GM19395 (cell line): ENCODE measurements at regions not wholly inside any gene's neighbourhood (a gene's known extent, or its start where the extent isn't known, plus 50 kb on each side); places are given as distances from the start of the nearest gene placed in this dataset.

ENCODE experiments used
- ATAC-seq: cut with Tn5 transposase; IDR thresholded peaks from one replicate; pipeline ENCODE4 v1.9.1; 2021; ENCODE audit warnings: mild to moderate bottlenecking, moderate library complexity; ENCODE audit not compliant: unreplicated experiment

DNA sequence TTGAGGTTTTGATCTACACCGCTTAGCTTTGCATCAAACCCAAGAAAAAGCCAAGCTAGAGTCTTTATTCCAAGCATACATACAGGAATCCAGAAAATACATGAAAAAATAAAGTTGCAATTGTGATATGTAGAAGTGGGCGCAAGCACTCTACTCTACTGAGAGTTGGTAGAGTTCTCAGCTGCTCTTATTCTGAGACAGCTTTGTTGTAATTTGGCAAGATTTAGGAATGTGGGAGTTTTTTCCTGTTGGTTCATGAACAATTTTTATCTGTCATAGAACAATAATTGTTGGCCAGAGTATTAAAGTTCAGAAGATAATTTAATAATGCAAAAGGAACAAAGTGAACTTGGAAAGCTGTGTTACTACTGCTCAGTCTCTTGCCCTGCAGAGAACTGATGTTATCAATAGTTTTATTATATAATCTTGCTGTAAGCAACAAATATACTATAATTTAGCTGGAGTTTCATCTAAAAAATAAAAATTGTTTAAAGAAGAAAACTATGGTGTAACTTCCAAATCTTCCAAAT lies 302.0 kb upstream of the RND3 start:
- no peak for ATAC-seq

DNA sequence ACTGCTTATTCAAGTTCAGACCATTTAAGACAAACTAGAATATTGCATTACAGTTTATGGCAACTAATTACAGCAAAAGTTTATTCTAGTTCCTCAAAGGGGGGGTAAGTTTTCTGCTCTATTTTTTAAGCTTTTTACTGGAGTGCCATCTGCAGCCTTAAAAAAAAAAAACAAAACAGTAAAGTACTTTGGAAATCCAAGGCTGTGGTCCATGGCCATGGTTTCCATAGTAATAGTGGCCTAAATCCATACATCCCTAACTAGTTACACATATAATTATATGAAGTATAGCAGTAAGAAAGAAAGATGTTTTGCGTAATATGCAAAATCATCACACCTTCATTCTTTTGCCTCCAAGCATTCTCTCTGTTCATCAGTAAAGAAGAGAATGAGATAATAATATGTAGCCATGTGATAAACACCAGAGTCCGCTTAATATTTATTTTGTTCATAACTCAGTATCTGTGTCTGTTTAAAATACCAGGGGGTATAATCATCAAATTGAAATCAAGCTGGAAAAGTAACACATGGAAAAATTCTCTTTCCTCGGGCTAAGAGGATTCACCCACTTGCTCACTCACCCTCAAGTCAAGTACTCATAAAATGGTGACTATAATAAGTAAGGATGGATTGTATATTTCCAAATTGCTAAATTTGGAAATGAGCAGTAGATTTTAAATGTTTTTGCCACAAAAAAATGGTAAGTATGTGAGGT lies 301.1 kb upstream of the RND3 start:
- ATAC-seq = no peak

DNA sequence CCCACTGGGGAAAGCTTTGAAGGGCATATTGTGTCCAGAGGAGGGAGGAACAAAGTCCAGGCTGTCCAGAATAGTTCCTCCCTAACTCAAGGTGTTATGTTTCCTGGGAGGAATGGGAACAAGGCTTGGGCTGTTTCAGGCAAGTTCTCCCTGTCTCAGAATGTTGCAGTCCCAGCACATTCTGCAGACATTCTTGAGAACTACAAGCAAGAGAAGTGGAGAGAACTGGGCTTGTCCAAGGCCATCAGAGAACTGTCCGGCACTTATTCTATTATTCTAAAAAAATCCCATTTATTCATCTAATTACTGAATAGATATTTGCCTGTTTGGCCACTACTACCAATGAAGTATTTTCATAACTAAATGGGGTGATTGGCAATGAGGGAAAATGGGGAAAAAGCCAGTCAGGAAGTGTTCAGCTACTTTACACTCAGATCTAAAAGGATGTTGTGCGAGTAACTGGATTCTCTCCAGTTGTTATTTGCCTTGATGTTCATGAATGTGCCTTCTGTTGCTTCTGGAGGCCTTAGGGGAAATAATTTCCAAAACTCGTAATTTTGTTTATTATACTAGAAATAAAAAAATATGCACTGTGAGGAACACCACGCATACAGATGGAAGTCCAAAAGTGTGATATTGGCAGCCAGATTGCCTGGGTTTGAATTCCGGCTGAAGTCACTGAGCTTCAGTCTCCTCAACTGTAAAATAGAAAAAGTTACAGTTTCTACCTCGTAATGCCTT lies 300.1 kb upstream of the RND3 start:
- ATAC-seq = no peak

DNA sequence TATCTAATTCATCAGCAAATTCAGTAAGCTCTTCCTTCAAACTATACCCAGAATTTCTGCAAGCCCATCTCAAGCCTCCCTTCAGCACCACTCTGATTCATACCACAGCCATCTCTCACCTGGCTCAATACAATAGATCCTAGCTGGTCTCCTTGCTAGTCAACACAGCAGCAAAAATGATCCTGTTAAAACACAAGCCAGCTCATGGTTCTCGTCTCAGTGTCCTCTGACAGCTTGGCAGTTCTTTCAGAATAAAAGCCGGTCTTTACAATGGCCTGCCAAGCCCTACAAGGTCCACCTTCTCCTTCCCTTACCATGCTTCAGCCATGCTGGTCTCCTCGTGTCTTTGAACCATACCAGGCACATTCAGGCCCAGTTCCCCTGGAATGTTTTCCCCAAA lies 296.9 kb upstream of the RND3 start:
- no peak for ATAC-seq

DNA sequence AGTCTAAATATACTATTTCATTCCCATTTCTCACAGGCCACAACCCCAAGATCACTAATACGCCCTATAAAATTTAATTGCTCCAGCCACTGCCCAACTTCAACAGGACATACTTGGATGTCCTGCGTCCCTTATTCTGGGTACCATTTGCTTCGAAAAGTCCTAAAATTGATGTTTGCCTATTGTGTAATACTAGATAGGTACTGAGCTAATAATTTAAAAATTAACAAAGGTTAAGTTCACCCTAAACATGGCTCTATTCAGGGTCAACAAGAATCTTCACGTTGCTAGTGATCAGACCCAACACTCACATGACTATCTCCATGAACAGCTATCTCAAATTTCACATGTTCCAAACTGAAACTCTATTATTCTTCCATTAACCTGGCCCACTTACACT lies 296.4 kb upstream of the RND3 start:
- no peak for ATAC-seq

DNA sequence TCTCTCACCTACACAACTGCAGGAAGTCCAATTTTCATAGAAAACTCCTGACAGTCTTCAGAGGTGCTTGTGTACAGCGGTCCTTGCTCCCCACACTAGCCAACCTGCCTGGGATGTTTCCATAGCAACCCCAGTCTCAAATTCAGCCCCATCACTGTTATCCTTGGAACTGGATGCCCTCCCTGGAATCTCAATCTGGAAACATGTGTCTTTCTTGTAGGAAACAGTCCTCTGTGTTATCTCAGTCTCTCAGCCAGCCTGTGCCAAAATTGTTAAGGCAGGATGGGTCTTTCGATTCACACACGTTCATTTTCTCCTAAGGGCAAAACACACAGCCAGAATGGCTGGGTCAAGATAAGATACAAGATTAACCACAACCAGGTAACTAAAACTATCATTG lies 295.5 kb upstream of the RND3 start:
- no peak for ATAC-seq

DNA sequence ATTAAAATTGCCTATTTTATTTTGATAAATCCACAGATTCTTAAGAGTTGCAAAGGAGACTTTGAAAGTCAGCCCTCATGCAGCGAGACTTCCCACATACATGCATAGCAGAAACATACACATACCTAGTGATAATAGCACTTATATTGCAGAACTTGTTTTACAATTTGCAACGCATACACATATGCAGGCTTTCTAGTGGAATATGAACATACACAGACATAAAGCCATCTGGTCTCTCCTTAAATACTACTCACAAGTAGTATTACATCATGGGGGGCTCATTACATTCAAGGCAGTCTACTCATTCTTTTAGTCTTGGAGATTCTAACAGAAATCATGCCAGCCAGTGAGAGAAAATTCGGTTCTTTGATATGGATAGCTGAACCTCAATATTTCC lies 295.1 kb upstream of the RND3 start:
- ATAC-seq = no peak

DNA sequence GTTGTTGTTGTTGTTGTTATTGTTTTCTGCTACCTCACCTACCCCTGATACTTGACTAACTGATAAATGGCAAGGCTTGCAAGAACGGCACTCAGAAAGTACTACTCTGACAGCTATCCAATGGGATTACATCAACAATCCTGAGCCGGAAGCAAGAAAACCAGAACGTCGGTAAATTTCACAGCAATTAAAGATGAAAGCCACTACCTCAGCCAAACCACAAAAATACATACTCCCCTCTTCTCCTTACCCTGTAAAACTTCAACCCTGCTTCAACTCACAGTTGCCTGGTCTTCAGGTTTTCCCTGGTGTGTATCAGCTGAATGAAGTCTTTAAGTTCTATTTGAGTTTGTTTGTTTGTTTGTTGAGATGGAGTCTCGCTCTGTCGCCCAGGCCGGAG lies 293.7 kb upstream of the RND3 start:
- no peak for ATAC-seq

DNA sequence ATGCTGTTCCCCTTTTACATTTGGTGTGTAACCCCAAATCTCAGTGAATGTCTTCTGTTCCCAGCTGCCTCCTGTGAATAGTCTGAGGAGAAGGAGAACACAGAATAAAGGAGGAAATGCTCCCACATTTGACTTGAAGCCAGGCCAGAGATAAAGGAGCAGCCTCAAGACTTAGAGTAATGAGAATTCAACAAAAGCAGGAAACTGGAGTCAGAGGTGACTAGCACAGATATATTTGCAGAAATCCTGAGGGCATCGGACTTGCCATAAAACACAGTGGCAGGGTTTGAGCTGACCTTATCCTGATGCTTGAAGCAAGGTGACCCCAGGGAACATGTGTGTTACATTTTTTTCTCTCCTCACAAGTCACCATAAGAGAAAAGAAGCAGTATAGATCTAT lies 291.4 kb upstream of the RND3 start:
- no peak for ATAC-seq

DNA sequence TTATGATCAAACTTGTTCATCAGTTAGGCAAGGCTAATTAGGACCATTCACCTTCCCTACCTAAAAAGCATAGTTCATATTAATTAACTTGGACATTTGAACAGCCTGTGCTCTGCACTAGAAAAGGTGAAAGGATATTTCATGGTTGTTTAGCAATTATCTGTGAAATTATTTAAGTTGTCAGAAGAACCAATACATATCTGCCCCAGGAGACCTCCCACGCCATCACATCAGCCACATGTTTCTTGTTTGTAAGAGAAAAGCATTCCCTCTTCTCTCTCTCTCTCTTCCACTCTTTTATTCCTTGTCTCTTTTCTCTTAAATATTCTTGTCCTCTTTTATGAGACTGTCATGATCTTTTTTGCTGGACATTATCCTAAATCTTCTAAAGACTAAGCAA lies 282.0 kb upstream of the RND3 start:
- ATAC-seq = no peak

DNA sequence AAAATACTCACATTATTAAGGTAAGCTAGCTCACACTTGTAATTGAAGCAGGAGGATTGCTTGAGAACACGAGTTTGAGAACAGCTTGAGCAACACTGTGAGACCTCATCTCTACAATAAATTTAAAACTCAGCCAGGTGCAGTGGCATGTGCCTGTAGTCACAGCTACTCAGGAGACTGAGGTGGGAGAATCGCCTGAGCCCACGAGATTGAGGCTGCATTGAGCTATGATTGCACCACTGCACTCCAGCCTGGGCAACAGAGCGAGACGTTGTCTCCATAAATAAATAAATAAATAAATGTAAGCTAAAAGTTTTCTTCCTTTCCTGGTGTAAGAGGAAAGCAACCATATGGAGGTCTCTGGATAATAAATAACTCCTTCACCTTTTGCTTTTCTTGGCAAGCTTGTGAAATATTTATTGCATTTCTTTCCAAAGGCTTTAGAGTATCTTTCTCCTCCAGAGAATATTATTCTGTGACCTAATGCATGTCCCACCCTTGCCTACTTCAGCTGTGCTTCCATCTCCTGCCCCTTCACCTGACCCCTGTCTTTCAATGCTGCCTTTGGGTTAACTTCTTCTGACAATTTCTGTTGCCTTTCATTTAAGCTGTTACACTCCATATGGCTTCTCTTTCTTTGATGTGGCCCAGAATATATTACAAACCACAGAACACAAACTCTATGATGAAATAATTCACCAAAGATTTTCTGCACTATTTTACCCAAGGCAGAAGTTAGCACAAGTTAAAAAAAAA lies 280.7 kb upstream of the RND3 start:
- no peak for ATAC-seq

DNA sequence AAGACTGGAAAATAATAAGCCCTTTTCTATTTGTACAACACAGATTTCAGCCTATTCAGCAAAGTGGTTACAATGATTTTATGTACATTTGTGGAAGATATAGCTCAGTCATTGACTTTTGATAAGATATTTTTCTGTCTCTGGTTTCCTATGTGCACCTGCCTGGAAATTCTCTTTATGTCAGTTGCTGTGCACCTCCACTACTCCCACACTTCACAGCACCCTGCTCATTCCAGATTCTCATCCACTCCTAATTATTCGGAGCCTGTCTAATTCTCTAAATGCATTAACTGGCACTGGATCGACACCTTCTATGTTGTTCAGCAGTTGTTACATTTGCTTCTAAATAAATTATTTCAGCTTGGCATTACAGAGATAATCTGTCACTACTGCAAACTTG lies 275.1 kb upstream of the RND3 start:
- no peak for ATAC-seq

DNA sequence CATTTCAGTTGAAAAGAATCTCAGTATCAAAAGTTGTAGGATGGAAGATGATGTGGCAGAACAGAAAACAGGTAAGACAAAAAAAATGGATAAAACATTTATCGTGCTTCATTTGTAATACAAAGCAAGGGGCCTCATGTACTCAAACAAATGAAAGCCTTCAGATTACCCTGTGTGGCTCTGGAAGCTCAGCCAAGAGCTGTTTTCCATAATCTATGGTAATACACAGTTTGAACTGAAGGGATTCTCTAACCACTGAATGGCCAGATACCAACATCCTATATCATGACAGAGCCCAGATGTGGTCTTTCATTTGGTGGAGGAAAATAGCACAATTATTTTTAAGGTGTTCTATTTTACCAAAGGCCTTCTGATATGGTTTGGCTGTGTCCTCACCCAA lies 272.1 kb upstream of the RND3 start:
- no peak for ATAC-seq

DNA sequence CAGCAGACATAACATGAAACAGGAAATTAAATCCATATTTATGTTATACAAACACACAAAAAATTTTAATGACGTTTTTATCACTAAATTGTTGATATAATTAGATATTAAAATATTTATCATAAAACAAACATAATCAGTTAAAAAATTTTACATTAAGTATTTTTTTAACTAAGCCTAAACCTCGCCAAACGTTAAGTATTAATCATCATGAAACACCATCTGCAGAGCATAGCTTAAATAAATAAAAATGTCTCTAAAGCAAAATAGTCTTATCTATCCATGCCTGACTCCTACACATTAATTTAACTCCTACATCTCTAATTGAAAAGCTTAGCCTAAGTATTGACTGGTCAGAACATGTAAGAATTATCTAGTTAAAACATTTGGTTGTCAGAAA lies 271.6 kb upstream of the RND3 start:
- ATAC-seq = no peak

DNA sequence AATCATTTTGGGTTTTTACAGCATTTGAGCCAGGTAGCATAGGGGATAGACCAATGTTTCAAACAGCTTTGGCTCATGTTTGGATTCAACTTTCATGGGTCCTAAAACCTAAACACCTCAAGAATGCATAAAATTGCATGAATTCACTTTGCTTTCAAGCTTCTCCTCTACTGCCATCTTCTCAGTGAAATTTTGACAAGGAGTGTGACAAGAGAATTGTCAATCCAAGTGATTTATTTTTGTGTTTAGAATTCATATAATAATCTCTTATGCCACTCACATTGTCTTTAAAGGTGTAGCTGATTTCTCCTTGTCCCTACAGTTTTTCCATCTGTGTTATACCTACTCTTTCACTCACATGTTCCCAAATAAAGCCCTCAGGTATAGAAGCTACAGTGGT lies 264.8 kb upstream of the RND3 start:
- ATAC-seq = no peak

DNA sequence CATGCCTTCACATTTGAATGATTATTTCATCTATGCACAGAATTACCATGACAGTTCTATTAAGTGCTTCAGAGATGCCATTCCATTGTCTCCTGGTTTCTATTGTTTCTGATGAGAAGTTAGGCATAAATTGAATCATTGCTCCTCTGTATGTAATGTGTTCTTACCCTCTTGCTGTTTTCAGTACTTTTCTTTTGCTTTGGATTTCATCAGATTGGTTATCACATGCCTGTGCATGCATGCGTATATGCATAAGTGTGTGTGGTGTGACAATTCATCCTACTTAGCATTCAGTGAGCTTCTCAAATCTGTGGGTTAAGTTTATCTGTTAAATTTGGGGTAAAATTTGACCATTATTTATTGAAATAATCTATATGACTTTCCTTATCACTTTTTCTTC lies 263.3 kb upstream of the RND3 start:
- no peak for ATAC-seq

DNA sequence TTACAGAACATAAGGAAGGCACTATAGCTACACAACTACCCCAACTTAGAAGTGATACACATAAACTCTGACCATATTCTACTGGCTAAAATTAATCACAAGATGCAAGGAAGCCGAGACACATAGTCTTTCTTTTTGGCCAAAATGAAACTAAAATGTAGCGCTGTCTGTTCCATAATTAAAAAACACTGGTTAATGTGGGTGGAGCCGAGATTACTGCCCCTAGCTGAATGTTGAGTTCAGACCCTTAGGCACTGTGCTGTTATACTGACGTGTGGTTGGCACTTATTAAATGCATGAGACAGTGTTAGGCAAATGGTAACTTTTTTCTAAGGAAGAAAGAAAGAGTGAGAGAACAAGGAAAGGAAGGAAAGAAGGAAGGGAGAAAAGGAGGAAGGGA lies 254.6 kb upstream of the RND3 start:
- no peak for ATAC-seq

DNA sequence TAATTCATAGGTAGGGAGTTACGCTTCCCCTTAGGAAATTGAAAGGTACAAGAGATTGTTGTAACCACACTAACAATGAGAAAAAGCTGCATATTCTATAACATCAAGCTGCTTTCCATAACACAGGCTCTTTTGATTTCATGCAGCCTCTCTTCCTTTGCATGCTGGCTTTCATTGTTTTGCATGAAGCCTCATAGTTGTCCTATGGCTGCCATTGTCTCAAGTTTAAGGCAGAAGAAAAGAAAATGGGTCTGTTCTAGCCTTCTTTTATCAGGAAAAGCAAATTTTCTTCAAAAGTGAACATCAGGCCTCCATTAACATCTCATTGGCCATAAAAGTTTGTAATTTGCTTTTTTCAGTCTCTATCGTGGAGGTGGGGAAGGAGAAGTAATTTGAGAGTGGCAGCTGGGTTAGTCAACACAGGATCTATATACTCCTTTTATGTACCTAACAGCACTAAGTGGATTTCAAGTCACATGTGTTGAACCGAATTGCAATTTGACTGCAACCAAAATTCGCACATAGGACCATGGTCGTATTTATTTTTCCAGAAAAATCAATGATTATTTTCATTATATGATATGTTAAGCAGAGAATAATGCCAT lies 248.5 kb upstream of the RND3 start:
- no peak for ATAC-seq

DNA sequence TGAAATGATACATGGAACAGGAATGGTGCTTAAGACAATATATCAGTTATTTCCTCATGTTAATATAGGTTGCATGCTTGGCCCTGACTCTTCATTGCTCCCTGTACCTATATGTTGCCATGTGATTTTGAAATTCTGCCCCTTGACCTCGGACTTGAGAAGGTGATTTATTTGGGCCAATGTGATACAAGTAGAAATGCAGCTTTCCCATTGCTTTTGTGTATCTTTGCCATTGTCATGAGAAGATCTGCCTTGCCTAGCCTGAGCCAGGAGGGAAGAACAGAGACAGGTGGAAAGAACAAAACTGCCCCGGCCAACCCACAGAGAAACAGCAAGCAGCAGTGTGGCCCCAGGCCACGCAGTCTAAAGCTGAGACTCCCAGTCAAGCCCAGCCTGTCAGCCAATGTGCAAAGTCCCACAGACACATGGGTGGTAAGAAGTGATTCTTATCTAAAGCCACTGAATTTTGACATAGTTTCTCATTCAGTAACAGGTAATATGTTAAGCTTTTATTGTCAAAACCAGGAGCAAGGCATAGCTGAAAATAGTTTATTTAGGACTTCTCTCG lies 245.7 kb upstream of the RND3 start:
- no peak for ATAC-seq

DNA sequence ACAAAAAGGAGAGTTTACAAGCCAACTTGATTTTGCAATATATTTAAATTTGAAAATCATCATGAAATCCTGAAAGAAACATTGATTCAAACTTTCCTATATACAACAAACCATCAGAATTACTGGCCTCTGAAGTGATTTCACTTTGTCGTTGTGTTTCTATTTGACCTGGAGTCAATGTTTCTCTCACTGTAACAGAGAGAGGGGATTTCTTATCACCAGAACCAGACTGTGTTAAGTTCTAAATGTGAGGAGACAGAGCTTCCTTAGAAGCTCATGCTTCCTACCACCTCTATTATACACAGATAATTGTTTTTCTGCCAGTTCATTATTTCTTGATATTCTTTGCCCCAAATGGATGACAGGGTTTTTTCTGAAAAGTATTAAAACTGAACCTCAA lies 245.0 kb upstream of the RND3 start:
- ATAC-seq = no peak

DNA sequence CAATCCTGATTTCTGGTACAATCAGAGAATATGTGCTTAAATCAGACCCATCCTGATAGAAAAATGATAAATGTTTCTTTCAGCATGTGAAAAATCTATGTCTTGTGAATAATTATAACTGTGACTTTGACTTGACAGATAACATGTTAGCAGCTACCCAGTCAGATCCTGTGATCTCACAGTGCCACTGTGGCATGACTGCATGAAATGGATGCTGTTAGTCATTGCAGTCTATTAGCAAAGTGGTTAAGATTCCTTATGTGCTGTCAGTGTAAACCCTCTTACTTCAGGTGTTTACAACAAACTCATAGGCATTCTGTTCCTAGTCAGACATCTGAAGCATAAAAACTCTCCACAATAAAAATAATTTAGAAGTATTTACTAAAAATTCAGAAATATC lies 244.6 kb upstream of the RND3 start:
- ATAC-seq = peak; percentile 50
